ENCODE measurements at regions not wholly inside any gene's neighbourhood (a gene's known extent, or its start where the extent isn't known, plus 50 kb on each side); places are given as distances from the start of the nearest gene placed in this dataset.

DNA sequence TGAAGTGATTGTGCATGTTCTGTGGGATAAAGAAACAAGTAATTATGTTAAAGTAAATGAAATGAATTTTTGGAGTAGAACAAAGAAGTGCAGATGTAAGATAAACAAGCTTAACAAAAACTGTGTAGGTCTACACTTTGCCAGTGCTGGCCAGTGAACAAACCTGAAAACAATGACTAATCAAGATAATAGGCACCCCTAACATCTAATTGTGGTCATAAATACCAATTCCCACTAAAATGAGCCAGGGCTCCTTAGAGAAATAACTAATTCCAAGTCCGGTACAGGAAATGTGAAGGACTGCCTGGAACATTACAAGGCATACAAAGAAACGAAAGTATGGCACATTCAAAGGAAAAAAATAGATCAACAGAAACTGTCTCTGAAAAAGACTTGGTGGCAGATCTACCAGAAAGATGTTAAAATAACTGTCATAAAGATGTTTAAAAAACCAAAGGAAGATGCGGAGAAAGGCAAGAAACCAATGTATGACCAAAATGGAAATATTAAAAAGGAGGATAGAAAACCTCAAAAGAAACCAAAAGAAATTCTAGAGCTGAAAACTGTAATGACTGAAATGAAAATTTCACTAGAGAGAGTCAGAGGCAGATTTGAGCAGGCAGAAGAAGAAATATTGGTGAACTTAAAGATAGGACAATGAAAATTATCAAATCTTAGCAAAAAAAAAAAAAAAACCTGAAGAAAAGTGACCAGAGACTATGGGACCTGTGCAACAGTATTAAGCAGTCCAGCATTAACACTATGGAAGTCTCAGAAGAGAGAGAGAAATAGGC is 94.7 kb upstream of the SLC66A3 start:
- TF ChIP-seq, protein P1, sequence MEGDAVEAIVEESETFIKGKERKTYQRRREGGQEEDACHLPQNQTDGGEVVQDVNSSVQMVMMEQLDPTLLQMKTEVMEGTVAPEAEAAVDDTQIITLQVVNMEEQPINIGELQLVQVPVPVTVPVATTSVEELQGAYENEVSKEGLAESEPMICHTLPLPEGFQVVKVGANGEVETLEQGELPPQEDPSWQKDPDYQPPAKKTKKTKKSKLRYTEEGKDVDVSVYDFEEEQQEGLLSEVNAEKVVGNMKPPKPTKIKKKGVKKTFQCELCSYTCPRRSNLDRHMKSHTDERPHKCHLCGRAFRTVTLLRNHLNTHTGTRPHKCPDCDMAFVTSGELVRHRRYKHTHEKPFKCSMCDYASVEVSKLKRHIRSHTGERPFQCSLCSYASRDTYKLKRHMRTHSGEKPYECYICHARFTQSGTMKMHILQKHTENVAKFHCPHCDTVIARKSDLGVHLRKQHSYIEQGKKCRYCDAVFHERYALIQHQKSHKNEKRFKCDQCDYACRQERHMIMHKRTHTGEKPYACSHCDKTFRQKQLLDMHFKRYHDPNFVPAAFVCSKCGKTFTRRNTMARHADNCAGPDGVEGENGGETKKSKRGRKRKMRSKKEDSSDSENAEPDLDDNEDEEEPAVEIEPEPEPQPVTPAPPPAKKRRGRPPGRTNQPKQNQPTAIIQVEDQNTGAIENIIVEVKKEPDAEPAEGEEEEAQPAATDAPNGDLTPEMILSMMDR (IDR thresholded peaks at IDR 0.05) = no peak
- TF ChIP-seq POLR2A (IDR thresholded peaks at IDR 0.05) = no peak
